GM23338 (cell line): ENCODE measurements at regions not wholly inside any gene's neighbourhood (a gene's known extent, or its start where the extent isn't known, plus 50 kb on each side); places are given as distances from the start of the nearest gene placed in this dataset.

ENCODE experiments used
- ATAC-seq: fragments of 200-7000 bp; cut with Tn5 transposase; 3 replicates; pipeline ENCODE4 v1.9.1; 2020
- DNase-seq: peaks from one replicate; pipeline ENCODE4 v3.0.0-alpha.2; 2015; ENCODE audit warnings: low spot score
- H2AFZ ChIP-seq: fragments of 200-600 bp; sonication (generic); 2 replicates; pipeline ENCODE4 v1.8.0; 2016; ENCODE audit warnings: antibody characterized with exemption, mild to moderate bottlenecking, moderate library complexity
- H3F3A ChIP-seq: fragments of 200-600 bp; sonication (generic); replicated peaks from 2 replicates; pipeline ENCODE4 v1.8.0; 2017; ENCODE audit warnings: antibody characterized with exemption, mixed run types, low read depth
- H3K27ac ChIP-seq: fragments of 200-600 bp; sonication (generic); 2 replicates; pipeline ENCODE4 v1.6.1; 2016; ENCODE audit warnings: low read depth
- H3K27me3 ChIP-seq: fragments of 200-600 bp; sonication (generic); 2 replicates; pipeline ENCODE4 v1.8.0; 2016; ENCODE audit warnings: mild to moderate bottlenecking, mixed run types, moderate library complexity; ENCODE audit not compliant: insufficient read depth
- H3K36me3 ChIP-seq: fragments of 200-600 bp; sonication (generic); 2 replicates; pipeline ENCODE4 v1.8.0; 2016; ENCODE audit warnings: mild to moderate bottlenecking; ENCODE audit not compliant: insufficient read depth
- H3K4me1 ChIP-seq: fragments of 200-600 bp; sonication (generic); 2 replicates; pipeline ENCODE4 v1.8.0; 2016; ENCODE audit warnings: mild to moderate bottlenecking, moderate library complexity; ENCODE audit not compliant: insufficient read depth
- H3K4me2 ChIP-seq: fragments of 200-600 bp; sonication (generic); 2 replicates; pipeline ENCODE4 v1.7.1; 2017; ENCODE audit warnings: mixed run types
- H3K4me3 ChIP-seq: fragments of 200-600 bp; sonication (generic); 2 replicates; pipeline ENCODE4 v1.6.1; 2016; ENCODE audit warnings: mixed run types
- H3K79me2 ChIP-seq: fragments of 200-600 bp; sonication (generic); replicated peaks from 2 replicates; pipeline ENCODE4 v1.8.0; 2017; ENCODE audit warnings: mild to moderate bottlenecking; ENCODE audit not compliant: insufficient read depth
- H3K9me2 ChIP-seq: fragments of 200-600 bp; sonication (generic); 2 replicates; pipeline ENCODE4 v1.8.0; 2017; ENCODE audit not compliant: insufficient read depth
- H4K20me1 ChIP-seq: fragments of 200-600 bp; sonication (generic); replicated peaks from 2 replicates; pipeline ENCODE4 v1.8.0; 2017; ENCODE audit warnings: mild to moderate bottlenecking; ENCODE audit not compliant: insufficient read depth
- H3K27ac Mint-ChIP-seq: 2 replicates; pipeline ENCODE4 v1.8.0; 2020; ENCODE audit warnings: inconsistent platforms, mild to moderate bottlenecking, moderate library complexity, mixed read lengths
- H3K27me3 Mint-ChIP-seq: 3 replicates; pipeline ENCODE4 v1.8.0; 2022; ENCODE audit warnings: low read depth, mild to moderate bottlenecking, moderate library complexity, mixed read lengths, inconsistent platforms; ENCODE audit not compliant: insufficient read depth, poor library complexity
- H3K36me3 Mint-ChIP-seq: 3 replicates; pipeline ENCODE4 v1.8.0; 2021; ENCODE audit warnings: low read depth, mild to moderate bottlenecking, inconsistent platforms, moderate library complexity, mixed read lengths
- H3K4me1 Mint-ChIP-seq: 3 replicates; pipeline ENCODE4 v1.8.0; 2020; ENCODE audit warnings: mild to moderate bottlenecking, inconsistent platforms, mixed read lengths
- H3K4me3 Mint-ChIP-seq: 3 replicates; pipeline ENCODE4 v1.8.0; 2021; ENCODE audit warnings: moderate library complexity, mild to moderate bottlenecking, inconsistent platforms, mixed read lengths
- H3K9me3 Mint-ChIP-seq: 3 replicates; pipeline ENCODE4 v1.8.0; 2020; ENCODE audit warnings: moderate library complexity, mild to moderate bottlenecking, inconsistent platforms, mixed read lengths
- CREB1 ChIP-seq: fragments of 250-450 bp; sonication (Bioruptor Pico); IDR thresholded peaks from 2 replicates; pipeline ENCODE4 v1.5.0; 2020; ENCODE audit warnings: low read depth, mild to moderate bottlenecking, moderate library complexity
- ETS1 ChIP-seq: IDR thresholded peaks from 2 replicates; pipeline ENCODE4 v1.6.1; 2016; ENCODE audit warnings: antibody characterized with exemption
- EZH2 ChIP-seq: fragments of 200-600 bp; sonication (generic); IDR thresholded peaks from one replicate; pipeline ENCODE4 v1.8.0; 2017; ENCODE audit warnings: antibody characterized with exemption, mild to moderate bottlenecking, low read depth; ENCODE audit not compliant: unreplicated experiment
- EZH2phosphoT487 ChIP-seq: fragments of 200-600 bp; sonication (generic); IDR thresholded peaks from one replicate; pipeline ENCODE4 v1.8.1; 2018; ENCODE audit warnings: antibody characterized with exemption; ENCODE audit not compliant: unreplicated experiment
- JUNB ChIP-seq: IDR thresholded peaks from one replicate; pipeline ENCODE4 v1.6.1; 2016; ENCODE audit warnings: antibody characterized with exemption; ENCODE audit not compliant: unreplicated experiment
- NANOG ChIP-seq: IDR thresholded peaks from 2 replicates; pipeline ENCODE4 v1.6.1; 2016; ENCODE audit warnings: antibody characterized with exemption, borderline replicate concordance
- POLR2AphosphoS5 ChIP-seq: IDR thresholded peaks from 2 replicates; pipeline ENCODE4 v1.6.1; 2016; ENCODE audit warnings: antibody characterized with exemption, low read depth
- ZNF114 ChIP-seq: fragments of 250-450 bp; sonication (Bioruptor Pico); IDR thresholded peaks from 2 replicates; pipeline ENCODE4 v1.5.0; 2020; ENCODE audit warnings: mild to moderate bottlenecking, moderate library complexity
- ZNF331 ChIP-seq: fragments of 250-450 bp; sonication (Bioruptor Pico); IDR thresholded peaks from 2 replicates; pipeline ENCODE4 v1.5.0; 2020; ENCODE audit warnings: low read depth, mild to moderate bottlenecking, moderate library complexity
- TF ChIP-seq, protein P1 (sequence below): IDR thresholded peaks from one replicate; pipeline ENCODE4 v1.6.1; 2018; ENCODE audit warnings: antibody characterized with exemption; ENCODE audit not compliant: unreplicated experiment
- TF ChIP-seq, protein P2 (sequence below): fragments of 250-450 bp; sonication (Bioruptor Pico); IDR thresholded peaks from 2 replicates; pipeline ENCODE4 v1.5.0; 2020; ENCODE audit warnings: mild to moderate bottlenecking, moderate library complexity
- TF ChIP-seq, protein P3 (sequence below), 2 experiments: fragments of 200-600 bp in 1 of 2; sonication (generic) in 1 of 2; conservative IDR thresholded peaks; 2 replicates each; pipeline versions ENCODE4 v1.5.1 to v1.6.1; 2016 to 2017; ENCODE audit warnings: antibody characterized with exemption in 2 of 2, low read depth in 2 of 2, mild to moderate bottlenecking in 2 of 2, moderate library complexity in 1 of 2

GRCh38 chr20:16123623-16124022, 449.6 kb downstream of the KIF16B start:
- Histone ChIP-seq H4K20me1 (no peaks in the 10 kb centered on the region), H3K4me2 (no peak overlapping the region), H3K36me3 (no peaks in the 10 kb centered on the region), H3K27me3 (no peaks in the 10 kb centered on the region), H3K4me1 (no peaks in the 10 kb centered on the region), H3K79me2 (no peaks in the 10 kb centered on the region), H3F3A (no peaks in the 10 kb centered on the region), H2AFZ (no peak overlapping the region), H3K27ac (no peak overlapping the region), H3K9me2 (peaks cover 2% of the 10 kb centered on the region; the same call in 1 of the 2 replicates), H3K4me3 (no peak overlapping the region)
- Mint-ChIP-seq H3K9me3 (peaks cover 5% of the 10 kb centered on the region; the same call in 2 of the 3 replicates), H3K4me1 (no peaks in the 10 kb centered on the region), H3K36me3 (0 out of 3 replicates have a peak, but pooled peaks cover 1% of the 10 kb centered on the region), H3K4me3 (no peak overlapping the region), H3K27ac (no peak overlapping the region), H3K27me3 (no peaks in the 10 kb centered on the region)
- ATAC-seq, result no peak
- TF ChIP-seq NANOG (no peak), JUNB (no peak), ETS1 (no peak), ZNF114 (CRISPR knock-in tag) (no peak), EZH2 (no peak), CREB1 (CRISPR knock-in tag) (no peak), POLR2AphosphoS5 (no peak), ZNF331 (CRISPR knock-in tag) (no peak), EZH2phosphoT487 (no peak)
- TF ChIP-seq, protein P1, sequence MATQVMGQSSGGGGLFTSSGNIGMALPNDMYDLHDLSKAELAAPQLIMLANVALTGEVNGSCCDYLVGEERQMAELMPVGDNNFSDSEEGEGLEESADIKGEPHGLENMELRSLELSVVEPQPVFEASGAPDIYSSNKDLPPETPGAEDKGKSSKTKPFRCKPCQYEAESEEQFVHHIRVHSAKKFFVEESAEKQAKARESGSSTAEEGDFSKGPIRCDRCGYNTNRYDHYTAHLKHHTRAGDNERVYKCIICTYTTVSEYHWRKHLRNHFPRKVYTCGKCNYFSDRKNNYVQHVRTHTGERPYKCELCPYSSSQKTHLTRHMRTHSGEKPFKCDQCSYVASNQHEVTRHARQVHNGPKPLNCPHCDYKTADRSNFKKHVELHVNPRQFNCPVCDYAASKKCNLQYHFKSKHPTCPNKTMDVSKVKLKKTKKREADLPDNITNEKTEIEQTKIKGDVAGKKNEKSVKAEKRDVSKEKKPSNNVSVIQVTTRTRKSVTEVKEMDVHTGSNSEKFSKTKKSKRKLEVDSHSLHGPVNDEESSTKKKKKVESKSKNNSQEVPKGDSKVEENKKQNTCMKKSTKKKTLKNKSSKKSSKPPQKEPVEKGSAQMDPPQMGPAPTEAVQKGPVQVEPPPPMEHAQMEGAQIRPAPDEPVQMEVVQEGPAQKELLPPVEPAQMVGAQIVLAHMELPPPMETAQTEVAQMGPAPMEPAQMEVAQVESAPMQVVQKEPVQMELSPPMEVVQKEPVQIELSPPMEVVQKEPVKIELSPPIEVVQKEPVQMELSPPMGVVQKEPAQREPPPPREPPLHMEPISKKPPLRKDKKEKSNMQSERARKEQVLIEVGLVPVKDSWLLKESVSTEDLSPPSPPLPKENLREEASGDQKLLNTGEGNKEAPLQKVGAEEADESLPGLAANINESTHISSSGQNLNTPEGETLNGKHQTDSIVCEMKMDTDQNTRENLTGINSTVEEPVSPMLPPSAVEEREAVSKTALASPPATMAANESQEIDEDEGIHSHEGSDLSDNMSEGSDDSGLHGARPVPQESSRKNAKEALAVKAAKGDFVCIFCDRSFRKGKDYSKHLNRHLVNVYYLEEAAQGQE, result no peak
- TF ChIP-seq, protein P2, sequence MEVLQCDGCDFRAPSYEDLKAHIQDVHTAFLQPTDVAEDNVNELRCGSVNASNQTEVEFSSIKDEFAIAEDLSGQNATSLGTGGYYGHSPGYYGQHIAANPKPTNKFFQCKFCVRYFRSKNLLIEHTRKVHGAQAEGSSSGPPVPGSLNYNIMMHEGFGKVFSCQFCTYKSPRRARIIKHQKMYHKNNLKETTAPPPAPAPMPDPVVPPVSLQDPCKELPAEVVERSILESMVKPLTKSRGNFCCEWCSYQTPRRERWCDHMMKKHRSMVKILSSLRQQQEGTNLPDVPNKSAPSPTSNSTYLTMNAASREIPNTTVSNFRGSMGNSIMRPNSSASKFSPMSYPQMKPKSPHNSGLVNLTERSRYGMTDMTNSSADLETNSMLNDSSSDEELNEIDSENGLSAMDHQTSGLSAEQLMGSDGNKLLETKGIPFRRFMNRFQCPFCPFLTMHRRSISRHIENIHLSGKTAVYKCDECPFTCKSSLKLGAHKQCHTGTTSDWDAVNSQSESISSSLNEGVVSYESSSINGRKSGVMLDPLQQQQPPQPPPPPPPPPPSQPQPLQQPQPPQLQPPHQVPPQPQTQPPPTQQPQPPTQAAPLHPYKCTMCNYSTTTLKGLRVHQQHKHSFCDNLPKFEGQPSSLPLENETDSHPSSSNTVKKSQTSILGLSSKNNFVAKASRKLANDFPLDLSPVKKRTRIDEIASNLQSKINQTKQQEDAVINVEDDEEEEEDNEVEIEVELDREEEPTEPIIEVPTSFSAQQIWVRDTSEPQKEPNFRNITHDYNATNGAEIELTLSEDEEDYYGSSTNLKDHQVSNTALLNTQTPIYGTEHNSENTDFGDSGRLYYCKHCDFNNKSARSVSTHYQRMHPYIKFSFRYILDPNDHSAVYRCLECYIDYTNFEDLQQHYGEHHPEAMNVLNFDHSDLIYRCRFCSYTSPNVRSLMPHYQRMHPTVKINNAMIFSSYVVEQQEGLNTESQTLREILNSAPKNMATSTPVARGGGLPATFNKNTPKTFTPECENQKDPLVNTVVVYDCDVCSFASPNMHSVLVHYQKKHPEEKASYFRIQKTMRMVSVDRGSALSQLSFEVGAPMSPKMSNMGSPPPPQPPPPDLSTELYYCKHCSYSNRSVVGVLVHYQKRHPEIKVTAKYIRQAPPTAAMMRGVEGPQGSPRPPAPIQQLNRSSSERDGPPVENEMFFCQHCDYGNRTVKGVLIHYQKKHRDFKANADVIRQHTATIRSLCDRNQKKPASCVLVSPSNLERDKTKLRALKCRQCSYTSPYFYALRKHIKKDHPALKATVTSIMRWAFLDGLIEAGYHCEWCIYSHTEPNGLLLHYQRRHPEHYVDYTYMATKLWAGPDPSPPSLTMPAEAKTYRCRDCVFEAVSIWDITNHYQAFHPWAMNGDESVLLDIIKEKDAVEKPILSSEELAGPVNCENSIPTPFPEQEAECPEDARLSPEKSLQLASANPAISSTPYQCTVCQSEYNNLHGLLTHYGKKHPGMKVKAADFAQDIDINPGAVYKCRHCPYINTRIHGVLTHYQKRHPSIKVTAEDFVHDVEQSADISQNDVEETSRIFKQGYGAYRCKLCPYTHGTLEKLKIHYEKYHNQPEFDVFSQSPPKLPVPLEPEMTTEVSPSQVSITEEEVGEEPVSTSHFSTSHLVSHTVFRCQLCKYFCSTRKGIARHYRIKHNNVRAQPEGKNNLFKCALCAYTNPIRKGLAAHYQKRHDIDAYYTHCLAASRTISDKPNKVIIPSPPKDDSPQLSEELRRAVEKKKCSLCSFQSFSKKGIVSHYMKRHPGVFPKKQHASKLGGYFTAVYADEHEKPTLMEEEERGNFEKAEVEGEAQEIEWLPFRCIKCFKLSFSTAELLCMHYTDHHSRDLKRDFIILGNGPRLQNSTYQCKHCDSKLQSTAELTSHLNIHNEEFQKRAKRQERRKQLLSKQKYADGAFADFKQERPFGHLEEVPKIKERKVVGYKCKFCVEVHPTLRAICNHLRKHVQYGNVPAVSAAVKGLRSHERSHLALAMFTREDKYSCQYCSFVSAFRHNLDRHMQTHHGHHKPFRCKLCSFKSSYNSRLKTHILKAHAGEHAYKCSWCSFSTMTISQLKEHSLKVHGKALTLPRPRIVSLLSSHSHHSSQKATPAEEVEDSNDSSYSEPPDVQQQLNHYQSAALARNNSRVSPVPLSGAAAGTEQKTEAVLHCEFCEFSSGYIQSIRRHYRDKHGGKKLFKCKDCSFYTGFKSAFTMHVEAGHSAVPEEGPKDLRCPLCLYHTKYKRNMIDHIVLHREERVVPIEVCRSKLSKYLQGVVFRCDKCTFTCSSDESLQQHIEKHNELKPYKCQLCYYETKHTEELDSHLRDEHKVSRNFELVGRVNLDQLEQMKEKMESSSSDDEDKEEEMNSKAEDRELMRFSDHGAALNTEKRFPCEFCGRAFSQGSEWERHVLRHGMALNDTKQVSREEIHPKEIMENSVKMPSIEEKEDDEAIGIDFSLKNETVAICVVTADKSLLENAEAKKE (CRISPR knock-in tag), result no peak
- TF ChIP-seq, protein P3, sequence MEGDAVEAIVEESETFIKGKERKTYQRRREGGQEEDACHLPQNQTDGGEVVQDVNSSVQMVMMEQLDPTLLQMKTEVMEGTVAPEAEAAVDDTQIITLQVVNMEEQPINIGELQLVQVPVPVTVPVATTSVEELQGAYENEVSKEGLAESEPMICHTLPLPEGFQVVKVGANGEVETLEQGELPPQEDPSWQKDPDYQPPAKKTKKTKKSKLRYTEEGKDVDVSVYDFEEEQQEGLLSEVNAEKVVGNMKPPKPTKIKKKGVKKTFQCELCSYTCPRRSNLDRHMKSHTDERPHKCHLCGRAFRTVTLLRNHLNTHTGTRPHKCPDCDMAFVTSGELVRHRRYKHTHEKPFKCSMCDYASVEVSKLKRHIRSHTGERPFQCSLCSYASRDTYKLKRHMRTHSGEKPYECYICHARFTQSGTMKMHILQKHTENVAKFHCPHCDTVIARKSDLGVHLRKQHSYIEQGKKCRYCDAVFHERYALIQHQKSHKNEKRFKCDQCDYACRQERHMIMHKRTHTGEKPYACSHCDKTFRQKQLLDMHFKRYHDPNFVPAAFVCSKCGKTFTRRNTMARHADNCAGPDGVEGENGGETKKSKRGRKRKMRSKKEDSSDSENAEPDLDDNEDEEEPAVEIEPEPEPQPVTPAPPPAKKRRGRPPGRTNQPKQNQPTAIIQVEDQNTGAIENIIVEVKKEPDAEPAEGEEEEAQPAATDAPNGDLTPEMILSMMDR (conservative IDR thresholded peaks at IDR 0.05; ENCODE audit: low read depth in 2 of 2), result no peak
- no peak for DNase-seq
